ENCODE measurements at regions not wholly inside any gene's neighbourhood (a gene's known extent, or its start where the extent isn't known, plus 50 kb on each side); places are given as distances from the start of the nearest gene placed in this dataset.

DNA sequence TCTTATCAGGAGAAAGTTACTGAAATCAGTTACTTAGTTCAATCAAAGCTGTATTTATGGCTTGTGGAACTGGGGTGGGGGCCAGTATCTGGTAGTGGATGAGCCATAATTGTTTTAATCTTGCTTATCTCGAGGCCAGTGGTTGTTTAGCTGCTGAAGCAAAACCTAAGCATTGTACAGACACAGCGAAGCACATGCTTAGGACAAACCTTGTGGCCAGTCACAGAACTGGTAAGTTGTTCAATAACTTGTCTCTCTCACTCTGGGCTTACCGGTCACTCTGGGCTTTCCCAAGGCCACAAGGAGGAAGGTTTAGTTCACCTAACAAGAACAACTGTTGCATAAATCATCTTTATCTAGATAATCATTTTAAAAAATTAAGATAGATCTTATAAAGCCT is 296.6 kb upstream of the NETO1 start:
- Histone ChIP-seq H3K9ac (ENCODE audit: extremely low read depth, insufficient read length, low read length) (no peak overlapping the region), H4K20me1 (ENCODE audit: control insufficient read depth, insufficient read depth, insufficient read length) (no peaks in the 10 kb centered on the region), H2AK5ac (ENCODE audit: insufficient read length, low read length) (no peak overlapping the region), H4K8ac (replicated peaks; ENCODE audit: insufficient read length, low read depth, low read length) (no peak overlapping the region), H3K23me2 (ENCODE audit: insufficient read length, low read depth, low read length, poor library complexity, severe bottlenecking) (no peaks in the 10 kb centered on the region), H4K91ac (ENCODE audit: insufficient read length, low read depth, low read length) (no peak overlapping the region), H3K14ac (ENCODE audit: insufficient read depth, low read length) (no peak overlapping the region), H3K4me2 (ENCODE audit: insufficient read depth, insufficient read length, low read length) (no peak overlapping the region), H3K4ac (ENCODE audit: low read depth, low read length) (no peak overlapping the region), H3K4me1 (ENCODE audit: insufficient read depth, low read length) (no peaks in the 10 kb centered on the region), H3K18ac (ENCODE audit: insufficient read length, low read depth, low read length) (no peak overlapping the region), H3K56ac (ENCODE audit: insufficient read length, low read depth, low read length) (no peak overlapping the region), H2BK20ac (ENCODE audit: low read depth, low read length, poor library complexity, severe bottlenecking) (no peak overlapping the region), H3K27me3 (ENCODE audit: insufficient read depth, low read length) (no peaks in the 10 kb centered on the region), H4K5ac (ENCODE audit: insufficient read length, low read depth, low read length) (no peak overlapping the region), H3K9me3 (ENCODE audit: control insufficient read depth, low read depth, low read length) (no peaks in the 10 kb centered on the region), H2BK120ac (ENCODE audit: low read depth, low read length, poor library complexity, severe bottlenecking) (no peak overlapping the region), H2BK15ac (ENCODE audit: low read depth, low read length) (no peak overlapping the region), H2AFZ (ENCODE audit: low read length) (no peak overlapping the region), H3K27ac (ENCODE audit: insufficient read length, low read depth, low read length) (no peak overlapping the region), H3K23ac (ENCODE audit: insufficient read length, low read depth, low read length) (no peak overlapping the region), H3T11ph (ENCODE audit: low read length) (no peak overlapping the region), H2BK5ac (ENCODE audit: insufficient read length, low read length) (no peak overlapping the region), H3K79me2 (ENCODE audit: insufficient read depth, low read length) (no peaks in the 10 kb centered on the region), H2BK12ac (ENCODE audit: insufficient read length, low read depth, low read length) (no peak overlapping the region), H3K79me1 (ENCODE audit: insufficient read depth, low read depth, low read length, poor library complexity, severe bottlenecking) (no peaks in the 10 kb centered on the region)
- H3K4me1 Mint-ChIP-seq: no peaks in the 10 kb centered on the region
- H3K27me3 Mint-ChIP-seq (ENCODE audit: low read depth): no peaks in the 10 kb centered on the region
- whole genome bisulfite sequencing (ENCODE audit: extremely low coverage, insufficient read length, low lambda C conversion rate): no CpG with 5 or more reads among the region's 3 CpGs
- DNase-seq: no peak
- no peaks in the 10 kb centered on the region for H3K9me3 Mint-ChIP-seq
- H3K36me3 Mint-ChIP-seq (ENCODE audit: insufficient read depth in 1 of 3, low read depth in 3 of 3): no peaks in the 10 kb centered on the region
- H3K4me3 Mint-ChIP-seq: no peak overlapping the region
- no peak overlapping the region for H3K27ac Mint-ChIP-seq
- TF ChIP-seq CTCF (conservative IDR thresholded peaks at IDR 0.05): no peak

Measured in H9 (cell line).